ENCODE measurements at regions not wholly inside any gene's neighbourhood (a gene's known extent, or its start where the extent isn't known, plus 50 kb on each side); places are given as distances from the start of the nearest gene placed in this dataset.

- Histone ChIP-seq H4K20me1 (replicated peaks; ENCODE audit: control insufficient read depth, extremely low read depth, insufficient read depth, low read length) (no peaks in the 10 kb centered on the region), H3K27me3 (ENCODE audit: control insufficient read depth in 2 of 2, insufficient read depth in 2 of 2, low read length in 2 of 2) (no peaks in the 10 kb centered on the region), H3K9me1 (replicated peaks; ENCODE audit: control insufficient read depth, extremely low read depth, insufficient read depth, low read length) (no peaks in the 10 kb centered on the region), H3K79me2 (ENCODE audit: control insufficient read depth, insufficient read depth, low read length) (no peaks in the 10 kb centered on the region), H3K9me3 (replicated peaks; ENCODE audit: control insufficient read depth, insufficient read depth, low read length) (peaks cover 9% of the 10 kb centered on the region), H3K4me1 (ENCODE audit: control insufficient read depth, extremely low read depth, insufficient read depth, low read length) (no peaks in the 10 kb centered on the region), H3K4me2 (ENCODE audit: insufficient read depth, low read length) (no peak overlapping the region), H3K27ac (ENCODE audit: insufficient read depth, low read depth, low read length) (no peak overlapping the region), H3K9ac (replicated peaks; ENCODE audit: extremely low read depth, insufficient read depth, low read length) (no peak overlapping the region), H3K36me3 (ENCODE audit: control insufficient read depth in 2 of 2, extremely low read depth in 1 of 2, insufficient read depth in 2 of 2, low read length in 2 of 2) (no peaks in the 10 kb centered on the region), H3K4me3 (replicated peaks in 1 of 3; ENCODE audit: insufficient read depth in 1 of 3, low read depth in 1 of 3, low read length in 3 of 3) (no peak overlapping the region), H2AFZ (ENCODE audit: low read depth, low read length) (no peak overlapping the region)
- TF ChIP-seq EZH2 (IDR thresholded peaks at IDR 0.05; ENCODE audit: borderline replicate concordance, low read depth, low read length, severe bottlenecking) (no peak), JUN (IDR thresholded peaks at IDR 0.05; ENCODE audit: borderline replicate concordance, insufficient read depth, insufficient read length, low read depth) (no peak), MAX (IDR thresholded peaks at IDR 0.05; ENCODE audit: insufficient read depth, insufficient read length) (no peak), CTCF (IDR thresholded peaks at IDR 0.05; ENCODE audit: extremely low read depth in 1 of 2, insufficient read depth in 1 of 2, low read depth in 1 of 2, low read length in 2 of 2) (no peak), POLR2AphosphoS5 (IDR thresholded peaks at IDR 0.05; ENCODE audit: insufficient read depth, low read depth, low read length) (no peak), FOS (IDR thresholded peaks at IDR 0.05; ENCODE audit: borderline replicate concordance, insufficient read depth, low read length) (no peak), MYC (IDR thresholded peaks at IDR 0.05; ENCODE audit: low read depth, low read length) (no peak), GATA2 (IDR thresholded peaks at IDR 0.05; ENCODE audit: insufficient read depth, insufficient read length, low read depth, low read length) (no peak)
- no TSS peak for BruUV-seq (replicated peaks)
- intact Hi-C loops (cut with micrococcal nuclease): no loop called here
- ChIA-PET POLR2A (no interaction called here), CTCF (no interaction called here)
- dilution Hi-C loops (cut with MboI; ENCODE audit: extremely low pct_ligation_motif_present, low sequenced_read_pairs): no loop called here
- FAIRE-seq (no peak), DNase-seq (ENCODE audit: low read depth, low spot score) (no peak)
Observed at GRCh38 chr2:183838295-183838694, 714.1 kb downstream of the NUP35 start.

Measured in endothelial cell of umbilical vein (primary cell).